GM23338 (cell line): ENCODE measurements at regions not wholly inside any gene's neighbourhood (a gene's known extent, or its start where the extent isn't known, plus 50 kb on each side); places are given as distances from the start of the nearest gene placed in this dataset.

Experiments used
- ATAC-seq: fragments of 200-7000 bp; cut with Tn5 transposase; 3 replicates; pipeline ENCODE4 v1.9.1; 2020
- DNase-seq: peaks from one replicate; pipeline ENCODE4 v3.0.0-alpha.2; 2015; ENCODE audit warnings: low spot score
- H2AFZ ChIP-seq: fragments of 200-600 bp; sonication (generic); 2 replicates; pipeline ENCODE4 v1.8.0; 2016; ENCODE audit warnings: antibody characterized with exemption, mild to moderate bottlenecking, moderate library complexity
- H3F3A ChIP-seq: fragments of 200-600 bp; sonication (generic); replicated peaks from 2 replicates; pipeline ENCODE4 v1.8.0; 2017; ENCODE audit warnings: antibody characterized with exemption, mixed run types, low read depth
- H3K27ac ChIP-seq: fragments of 200-600 bp; sonication (generic); 2 replicates; pipeline ENCODE4 v1.6.1; 2016; ENCODE audit warnings: low read depth
- H3K27me3 ChIP-seq: fragments of 200-600 bp; sonication (generic); 2 replicates; pipeline ENCODE4 v1.8.0; 2016; ENCODE audit warnings: mild to moderate bottlenecking, mixed run types, moderate library complexity; ENCODE audit not compliant: insufficient read depth
- H3K36me3 ChIP-seq: fragments of 200-600 bp; sonication (generic); 2 replicates; pipeline ENCODE4 v1.8.0; 2016; ENCODE audit warnings: mild to moderate bottlenecking; ENCODE audit not compliant: insufficient read depth
- H3K4me1 ChIP-seq: fragments of 200-600 bp; sonication (generic); 2 replicates; pipeline ENCODE4 v1.8.0; 2016; ENCODE audit warnings: mild to moderate bottlenecking, moderate library complexity; ENCODE audit not compliant: insufficient read depth
- H3K4me2 ChIP-seq: fragments of 200-600 bp; sonication (generic); 2 replicates; pipeline ENCODE4 v1.7.1; 2017; ENCODE audit warnings: mixed run types
- H3K4me3 ChIP-seq: fragments of 200-600 bp; sonication (generic); 2 replicates; pipeline ENCODE4 v1.6.1; 2016; ENCODE audit warnings: mixed run types
- H3K79me2 ChIP-seq: fragments of 200-600 bp; sonication (generic); replicated peaks from 2 replicates; pipeline ENCODE4 v1.8.0; 2017; ENCODE audit warnings: mild to moderate bottlenecking; ENCODE audit not compliant: insufficient read depth
- H3K9me2 ChIP-seq: fragments of 200-600 bp; sonication (generic); 2 replicates; pipeline ENCODE4 v1.8.0; 2017; ENCODE audit not compliant: insufficient read depth
- H4K20me1 ChIP-seq: fragments of 200-600 bp; sonication (generic); replicated peaks from 2 replicates; pipeline ENCODE4 v1.8.0; 2017; ENCODE audit warnings: mild to moderate bottlenecking; ENCODE audit not compliant: insufficient read depth
- H3K27ac Mint-ChIP-seq: 2 replicates; pipeline ENCODE4 v1.8.0; 2020; ENCODE audit warnings: inconsistent platforms, mild to moderate bottlenecking, moderate library complexity, mixed read lengths
- H3K27me3 Mint-ChIP-seq: 3 replicates; pipeline ENCODE4 v1.8.0; 2022; ENCODE audit warnings: low read depth, mild to moderate bottlenecking, moderate library complexity, mixed read lengths, inconsistent platforms; ENCODE audit not compliant: insufficient read depth, poor library complexity
- H3K36me3 Mint-ChIP-seq: 3 replicates; pipeline ENCODE4 v1.8.0; 2021; ENCODE audit warnings: low read depth, mild to moderate bottlenecking, inconsistent platforms, moderate library complexity, mixed read lengths
- H3K4me1 Mint-ChIP-seq: 3 replicates; pipeline ENCODE4 v1.8.0; 2020; ENCODE audit warnings: mild to moderate bottlenecking, inconsistent platforms, mixed read lengths
- H3K4me3 Mint-ChIP-seq: 3 replicates; pipeline ENCODE4 v1.8.0; 2021; ENCODE audit warnings: moderate library complexity, mild to moderate bottlenecking, inconsistent platforms, mixed read lengths
- H3K9me3 Mint-ChIP-seq: 3 replicates; pipeline ENCODE4 v1.8.0; 2020; ENCODE audit warnings: moderate library complexity, mild to moderate bottlenecking, inconsistent platforms, mixed read lengths
- CREB1 ChIP-seq: fragments of 250-450 bp; sonication (Bioruptor Pico); IDR thresholded peaks from 2 replicates; pipeline ENCODE4 v1.5.0; 2020; ENCODE audit warnings: low read depth, mild to moderate bottlenecking, moderate library complexity
- CTCF ChIP-seq, 2 experiments: fragments of 200-600 bp in 1 of 2; sonication (generic) in 1 of 2; conservative IDR thresholded peaks; 2 replicates each; pipeline versions ENCODE4 v1.5.1 to v1.6.1; 2016 to 2017; ENCODE audit warnings: antibody characterized with exemption in 2 of 2, low read depth in 2 of 2, mild to moderate bottlenecking in 2 of 2, moderate library complexity in 1 of 2
- ETS1 ChIP-seq: IDR thresholded peaks from 2 replicates; pipeline ENCODE4 v1.6.1; 2016; ENCODE audit warnings: antibody characterized with exemption
- EZH2 ChIP-seq: fragments of 200-600 bp; sonication (generic); IDR thresholded peaks from one replicate; pipeline ENCODE4 v1.8.0; 2017; ENCODE audit warnings: antibody characterized with exemption, mild to moderate bottlenecking, low read depth; ENCODE audit not compliant: unreplicated experiment
- EZH2phosphoT487 ChIP-seq: fragments of 200-600 bp; sonication (generic); IDR thresholded peaks from one replicate; pipeline ENCODE4 v1.8.1; 2018; ENCODE audit warnings: antibody characterized with exemption; ENCODE audit not compliant: unreplicated experiment
- JUNB ChIP-seq: IDR thresholded peaks from one replicate; pipeline ENCODE4 v1.6.1; 2016; ENCODE audit warnings: antibody characterized with exemption; ENCODE audit not compliant: unreplicated experiment
- POLR2AphosphoS5 ChIP-seq: IDR thresholded peaks from 2 replicates; pipeline ENCODE4 v1.6.1; 2016; ENCODE audit warnings: antibody characterized with exemption, low read depth
- REST ChIP-seq: IDR thresholded peaks from one replicate; pipeline ENCODE4 v1.6.1; 2018; ENCODE audit warnings: antibody characterized with exemption; ENCODE audit not compliant: unreplicated experiment
- STAT1 ChIP-seq: IDR thresholded peaks from one replicate; pipeline ENCODE4 v1.6.1; 2016; ENCODE audit warnings: antibody characterized with exemption; ENCODE audit not compliant: unreplicated experiment
- ZNF114 ChIP-seq: fragments of 250-450 bp; sonication (Bioruptor Pico); IDR thresholded peaks from 2 replicates; pipeline ENCODE4 v1.5.0; 2020; ENCODE audit warnings: mild to moderate bottlenecking, moderate library complexity
- ZNF331 ChIP-seq: fragments of 250-450 bp; sonication (Bioruptor Pico); IDR thresholded peaks from 2 replicates; pipeline ENCODE4 v1.5.0; 2020; ENCODE audit warnings: low read depth, mild to moderate bottlenecking, moderate library complexity

- TF ChIP-seq ETS1 (no peak), EZH2phosphoT487 (no peak), EZH2 (no peak), REST (no peak), STAT1 (no peak), ZNF331 (CRISPR knock-in tag) (no peak), ZNF114 (CRISPR knock-in tag) (no peak), CREB1 (no peak), CTCF (conservative IDR thresholded peaks at IDR 0.05; ENCODE audit: low read depth in 2 of 2) (no peak), POLR2AphosphoS5 (no peak)
These were observed 187.5 kb upstream of the CTNNB1 start (continued) for GRCh38 chr3:41011854-41012253.

- Histone ChIP-seq H3K27ac (no peak overlapping the region), H3K36me3 (no peaks in the 10 kb centered on the region), H3K4me2 (no peak overlapping the region), H3F3A (no peaks in the 10 kb centered on the region), H2AFZ (no peak overlapping the region), H3K27me3 (no peaks in the 10 kb centered on the region), H3K79me2 (no peaks in the 10 kb centered on the region), H3K4me1 (no peaks in the 10 kb centered on the region), H3K9me2 (0 out of 2 replicates have a peak, but pooled peaks cover 3% of the 10 kb centered on the region), H4K20me1 (no peaks in the 10 kb centered on the region), H3K4me3 (no peak overlapping the region)
- no peaks in the 10 kb centered on the region for H3K36me3 Mint-ChIP-seq
- no peak for ATAC-seq
- no peak overlapping the region for H3K27ac Mint-ChIP-seq
- H3K9me3 Mint-ChIP-seq = no peaks in the 10 kb centered on the region
- DNase-seq = no peak
- peaks cover 3% of the 10 kb centered on the region for H3K27me3 Mint-ChIP-seq
- H3K4me3 Mint-ChIP-seq = no peak overlapping the region
- H3K4me1 Mint-ChIP-seq = peaks cover 4% of the 10 kb centered on the region
- TF ChIP-seq JUNB (no peak), STAT1 (no peak), ZNF331 (CRISPR knock-in tag) (no peak), CREB1 (no peak), CTCF (conservative IDR thresholded peaks at IDR 0.05; ENCODE audit: low read depth in 2 of 2) (no peak), EZH2phosphoT487 (no peak), POLR2AphosphoS5 (no peak), ETS1 (no peak), ZNF114 (CRISPR knock-in tag) (no peak), EZH2 (no peak)
These were observed 180.4 kb upstream of the CTNNB1 start for GRCh38 chr3:41018855-41019254.
